Kidney (tissue), 13 donors: ENCODE measurements at regions not wholly inside any gene's neighbourhood (a gene's known extent, or its start where the extent isn't known, plus 50 kb on each side); places are given as distances from the start of the nearest gene placed in this dataset.
A peak's percentile ranks its signal among the peaks of the same experiment; 100 is the strongest.

Experiments
- DNase-seq, 5 donors: peaks; one replicate each; pipeline ENCODE4 v3.0.0-alpha.2; 2013 to 2020
- FAIRE-seq: peaks from 2 replicates; lab custom pipeline; 2012; peaks lifted over from hg19 to GRCh38; lab: Jason Lieb, UNC
- H3K27ac ChIP-seq, 2 donors: one replicate each; pipeline ENCODE4 v1.7.0; 2013; ENCODE audit warnings: low read depth in 2 of 2, low read length in 2 of 2, inconsistent platforms in 1 of 2
- H3K27me3 ChIP-seq: one replicate; pipeline ENCODE4 v1.7.1; 2013; ENCODE audit warnings: low read length, inconsistent platforms; ENCODE audit not compliant: control insufficient read depth, insufficient read depth
- H3K36me3 ChIP-seq, 3 donors: one replicate each; pipeline versions ENCODE4 v1.7.0 to v1.7.1; 2013; ENCODE audit warnings: low read length in 3 of 3, control low read depth in 1 of 3, inconsistent platforms in 1 of 3; ENCODE audit not compliant: insufficient read depth in 3 of 3, control insufficient read depth in 2 of 3
- H3K4me1 ChIP-seq, 3 donors: one replicate each; pipeline versions ENCODE4 v1.7.0 to v1.7.1; 2013; ENCODE audit warnings: low read length in 3 of 3, inconsistent platforms in 1 of 3, low read depth in 1 of 3; ENCODE audit not compliant: control insufficient read depth in 2 of 3, insufficient read depth in 2 of 3
- H3K4me3 ChIP-seq, 3 donors: one replicate each; pipeline versions ENCODE4 v1.7.0 to v1.8.1; 2013; ENCODE audit warnings: low read length in 3 of 3, control low read depth in 1 of 3, inconsistent platforms in 1 of 3
- H3K9ac ChIP-seq, 3 donors: one replicate each; pipeline versions ENCODE4 v1.7.0 to v1.7.1; 2013; ENCODE audit warnings: low read length in 3 of 3, control low read depth in 1 of 3, inconsistent platforms in 1 of 3
- H3K9me3 ChIP-seq, 3 donors: one replicate each; pipeline versions ENCODE4 v1.7.0 to v1.7.1; 2013; ENCODE audit warnings: low read length in 3 of 3, control low read depth in 1 of 3, inconsistent platforms in 1 of 3; ENCODE audit not compliant: control insufficient read depth in 2 of 3, insufficient read depth in 1 of 3
- CTCF ChIP-seq: IDR thresholded peaks from 3 replicates; pipeline ENCODE4 v1.5.1; 2012; ENCODE audit warnings: mild to moderate bottlenecking, moderate library complexity, borderline replicate concordance; ENCODE audit not compliant: insufficient read depth; ENCODE audit errors: extremely low read depth
- intact Hi-C: fragments of 100-400 bp; cut with DNase I; formaldehyde crosslinking; loops from one replicate; pipeline ENCODE4 v1.11.1; 2022
- donor health status: control.
- donor health status: control.
- donor health status: control.
- donor health status: control.
- donor health status: control.
- donor health status: DM: yes; HTN: yes; CAD: no.
- donor health status: Normal renal cell carcinoma (clear cell type).

GRCh38 chr6:151671195-151671594 is 136.3 kb upstream of the ESR1 start:
- Histone ChIP-seq H3K9me3 (no peaks in the 10 kb centered on the region), H3K36me3 (no peaks in the 10 kb centered on the region), H3K4me1 (peaks cover 0 to 14% (median 7%) of the 10 kb centered on the region in 3 donors), H3K27ac (no peak overlapping the region), H3K9ac (no peak overlapping the region), H3K27me3 (no peaks in the 10 kb centered on the region), H3K4me3 (no peak overlapping the region)
- DNase-seq (no peak), FAIRE-seq (no peak)
- intact Hi-C loops = no loop called here
- no peak for TF ChIP-seq CTCF

GRCh38 chr6:151674578-151674977 is 132.9 kb upstream of the ESR1 start:
- FAIRE-seq = no peak
- intact Hi-C loops = no loop called here
- H3K4me3 ChIP-seq = no peak overlapping the region
- TF ChIP-seq CTCF = no peak
- H3K9me3 ChIP-seq = no peaks in the 10 kb centered on the region
- peaks cover 0 to 4% (median 1%) of the 10 kb centered on the region in 3 donors for H3K4me1 ChIP-seq
- H3K27me3 ChIP-seq = no peaks in the 10 kb centered on the region
- DNase-seq = no peak
- H3K9ac ChIP-seq = no peak overlapping the region
- no peaks in the 10 kb centered on the region for H3K36me3 ChIP-seq
- H3K27ac ChIP-seq = no peak overlapping the region

- Histone ChIP-seq H3K27ac (no peak overlapping the region), H3K4me3 (no peak overlapping the region), H3K9ac (no peak overlapping the region), H3K36me3 (no peaks in the 10 kb centered on the region), H3K9me3 (no peaks in the 10 kb centered on the region), H3K4me1 (peaks cover 0 to 6% (median 0%) of the 10 kb centered on the region in 3 donors), H3K27me3 (no peaks in the 10 kb centered on the region)
- intact Hi-C loops = no loop called here
- peak in 4 of 5 donors; percentile 41 to 69 (median 65) for DNase-seq
- TF ChIP-seq CTCF = peak; percentile 88
- FAIRE-seq = no peak
Observed at GRCh38 chr6:151675746-151676459, 131.6 kb upstream of the ESR1 start.

GRCh38 chr6:151676460-151676945 is 131.0 kb upstream of the ESR1 start:
- no peak for TF ChIP-seq CTCF
- Histone ChIP-seq H3K4me3 (no peak overlapping the region), H3K36me3 (no peaks in the 10 kb centered on the region), H3K9ac (no peak overlapping the region), H3K9me3 (no peaks in the 10 kb centered on the region), H3K27ac (no peak overlapping the region), H3K4me1 (peaks cover 0 to 9% (median 0%) of the 10 kb centered on the region in 3 donors), H3K27me3 (no peaks in the 10 kb centered on the region)
- intact Hi-C loops = no loop called here
- DNase-seq (no peak), FAIRE-seq (no peak)
